ENCODE measurements at regions not wholly inside any gene's neighbourhood (a gene's known extent, or its start where the extent isn't known, plus 50 kb on each side); places are given as distances from the start of the nearest gene placed in this dataset.

- no peak for TF ChIP-seq CTCF (IDR thresholded peaks at IDR 0.05)
Measured at GRCh38 chr2:150974234-150974633, 287.4 kb downstream of the RBM43 start.

DNA sequence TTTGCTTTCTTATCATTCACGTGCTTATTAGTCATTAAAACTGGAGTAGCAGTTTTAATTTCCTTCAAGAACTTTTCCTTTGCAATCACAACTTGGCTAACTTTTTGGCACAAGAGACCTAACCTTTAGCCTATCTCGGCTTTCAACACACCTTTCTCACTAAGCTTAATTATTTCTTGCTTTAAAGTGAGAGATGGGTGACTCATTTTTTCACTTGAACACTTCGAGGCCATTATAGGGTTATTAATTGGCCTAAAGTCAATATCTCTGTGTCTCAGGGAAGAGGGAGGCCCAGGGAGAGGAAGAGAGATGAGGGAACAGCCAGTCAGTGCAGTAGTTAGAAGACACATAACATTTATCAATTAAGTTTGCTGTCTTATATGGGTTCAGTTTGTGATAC, 289.8 kb downstream of the RBM43 start:
- TF ChIP-seq CTCF (IDR thresholded peaks at IDR 0.05): no peak

DNA sequence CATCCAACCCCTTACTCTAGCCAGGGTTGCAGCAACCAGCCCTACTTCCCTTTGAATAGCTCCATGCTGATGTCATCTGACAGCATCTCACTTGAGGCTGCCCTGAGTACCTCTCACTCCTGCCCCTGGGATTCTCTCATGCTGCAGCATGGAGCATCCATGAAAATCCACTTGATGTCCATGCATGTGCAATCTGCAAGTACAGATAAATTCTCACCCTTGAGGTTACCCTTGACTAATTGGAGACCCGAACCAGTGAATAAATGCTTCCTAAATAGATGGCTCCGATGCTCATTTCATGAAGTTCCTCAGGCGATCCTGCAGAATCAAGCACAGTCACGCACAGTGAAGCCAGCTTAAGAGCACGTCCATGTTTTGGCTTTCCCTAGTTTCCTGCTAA, 298.3 kb downstream of the RBM43 start:
- no peak for TF ChIP-seq CTCF (IDR thresholded peaks at IDR 0.05)

- no peak for TF ChIP-seq CTCF (IDR thresholded peaks at IDR 0.05)
Measured at GRCh38 chr2:150955231-150955630, 306.4 kb downstream of the RBM43 start.

DNA sequence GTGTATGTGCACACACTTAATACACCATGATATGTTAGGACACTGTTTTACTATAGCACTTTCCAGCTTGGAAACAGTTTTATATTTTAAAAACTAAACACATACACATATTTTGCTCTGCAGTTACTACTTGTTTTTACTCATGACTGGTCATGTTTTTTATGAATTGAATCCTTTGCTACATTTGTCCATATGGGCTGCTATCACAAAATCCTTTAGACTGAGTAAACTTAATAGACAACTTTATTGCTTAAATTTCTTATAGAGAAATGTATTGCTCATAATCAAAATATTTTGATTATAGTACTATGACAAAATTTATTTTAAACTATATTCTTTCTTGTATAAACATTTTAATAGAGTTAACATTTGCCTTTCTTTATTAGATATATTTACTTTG, 314.8 kb downstream of the RBM43 start:
- TF ChIP-seq CTCF (IDR thresholded peaks at IDR 0.05): no peak

DNA sequence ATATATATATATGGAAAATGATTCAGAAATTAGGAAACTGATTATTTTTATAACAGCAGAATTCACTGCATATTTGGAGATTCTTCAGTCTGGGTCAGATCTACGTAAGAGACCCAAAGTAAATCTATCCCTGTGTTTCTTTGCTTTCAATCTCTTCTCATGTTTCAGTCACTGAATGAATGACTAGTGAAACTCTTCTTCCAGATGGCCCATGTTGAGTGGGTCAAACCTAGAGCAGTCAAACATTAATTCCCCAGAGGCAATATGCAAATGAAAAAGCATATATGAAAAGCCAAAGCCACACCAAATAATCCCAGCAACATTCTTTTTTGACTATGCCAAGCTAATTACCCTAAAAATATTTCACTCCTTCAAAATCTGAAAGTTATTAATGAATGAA, 317.3 kb downstream of the RBM43 start:
- no peak for TF ChIP-seq CTCF (IDR thresholded peaks at IDR 0.05)

DNA sequence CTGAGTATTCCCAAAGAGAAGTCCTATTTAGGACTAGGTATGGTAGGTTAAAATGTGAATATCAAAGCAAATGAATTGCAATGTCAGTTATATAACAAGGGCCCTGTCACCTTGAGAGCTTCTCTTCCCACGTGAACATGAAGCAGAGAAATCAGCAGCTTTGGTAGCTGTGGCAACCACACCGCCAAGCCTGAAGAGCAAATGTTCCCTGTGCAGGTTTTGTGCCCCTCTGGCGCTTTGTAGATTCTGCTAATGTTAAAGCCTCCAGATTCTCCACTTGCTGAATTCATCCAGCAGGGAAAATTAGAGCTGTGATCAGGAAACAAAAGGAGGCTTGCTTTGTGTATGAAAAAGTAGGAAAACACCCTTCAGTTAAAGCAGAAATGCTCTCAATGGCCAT, 322.6 kb downstream of the RBM43 start:
- no peak for TF ChIP-seq CTCF (IDR thresholded peaks at IDR 0.05)

DNA sequence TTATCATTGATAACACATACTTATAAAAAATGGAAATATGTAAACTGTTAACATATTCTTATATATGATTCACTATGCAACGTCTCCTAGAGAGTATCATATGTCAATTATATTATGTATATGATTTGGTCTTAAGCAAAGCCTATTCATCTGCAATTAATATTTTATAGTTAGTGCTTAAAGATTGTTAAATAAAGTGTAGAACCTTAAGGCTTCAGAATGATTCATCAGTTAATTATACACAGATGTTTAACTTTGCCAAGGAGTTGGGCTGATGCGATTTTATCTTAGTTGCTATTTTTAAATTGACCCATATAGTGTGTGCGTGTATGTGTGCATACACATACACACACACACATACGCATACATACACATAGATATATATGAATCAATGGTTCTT, 323.1 kb downstream of the RBM43 start:
- no peak for TF ChIP-seq CTCF (IDR thresholded peaks at IDR 0.05)

All from LNCAP (cell line).